PC-3 (cell line): ENCODE measurements at regions not wholly inside any gene's neighbourhood (a gene's known extent, or its start where the extent isn't known, plus 50 kb on each side); places are given as distances from the start of the nearest gene placed in this dataset.

ENCODE experiments used
- ATAC-seq: fragments of 200-7000 bp; cut with Tn5 transposase; 2 replicates; pipeline ENCODE4 v1.9.1; 2020; ENCODE audit warnings: mild to moderate bottlenecking, moderate library complexity
- BruUV-seq: library from RNA; stranded (reverse); fragments of 400-500 nt; replicated peaks from 2 replicates; lab custom pipeline; 2021; lab: Mats Ljungman, UMichigan
- CTCF ChIA-PET: fragments of 300-600 bp; sonication (Branson Sonifier 250); formaldehyde crosslinking; loops from one replicate; lab custom pipeline; 2022; ENCODE audit warnings: antibody characterized with exemption; lab: Charles Lee
- POLR2A ChIA-PET: fragments of 300-600 bp; sonication (Branson Sonifier 250); formaldehyde crosslinking; loops from one replicate; lab custom pipeline; 2022; ENCODE audit warnings: antibody characterized with exemption; ENCODE audit not compliant: unreplicated experiment; lab: Charles Lee
- DNase-seq: peaks from one replicate; pipeline ENCODE4 v3.0.0-alpha.2; 2015
- H2AFZ ChIP-seq: fragments of 300-600 bp; sonication (generic); 2 replicates; pipeline ENCODE4 v1.6.0; 2016; ENCODE audit warnings: antibody characterized with exemption, low read length
- H3F3A ChIP-seq: fragments of 300-600 bp; sonication (generic); one replicate; pipeline ENCODE4 v1.6.0; 2017; ENCODE audit warnings: antibody characterized with exemption, low read length, control low read depth, mild to moderate bottlenecking; ENCODE audit not compliant: unreplicated experiment
- H3K27ac ChIP-seq: fragments of 300-600 bp; sonication (generic); 2 replicates; pipeline ENCODE4 v1.5.1; 2016; ENCODE audit warnings: mild to moderate bottlenecking, low read length
- H3K27me3 ChIP-seq: fragments of 300-600 bp; sonication (generic); 2 replicates; pipeline ENCODE4 v1.6.1; 2016; ENCODE audit warnings: low read length, mixed read lengths
- H3K36me3 ChIP-seq: fragments of 300-600 bp; sonication (generic); 2 replicates; pipeline ENCODE4 v1.6.1; 2016; ENCODE audit warnings: low read depth, mixed run types, low read length, mixed read lengths
- H3K4me1 ChIP-seq: fragments of 300-600 bp; sonication (generic); 2 replicates; pipeline ENCODE4 v1.5.1; 2016; ENCODE audit warnings: low read length; ENCODE audit not compliant: insufficient read depth
- H3K4me2 ChIP-seq: fragments of 300-600 bp; sonication (generic); 2 replicates; pipeline ENCODE4 v1.6.0; 2016; ENCODE audit warnings: low read length
- H3K4me3 ChIP-seq: fragments of 300-600 bp; sonication (generic); 2 replicates; pipeline ENCODE4 v1.5.1; 2016; ENCODE audit warnings: mild to moderate bottlenecking, low read length, mixed read lengths
- H3K79me2 ChIP-seq: fragments of 300-600 bp; sonication (generic); 2 replicates; pipeline ENCODE4 v1.6.1; 2017; ENCODE audit warnings: low read length, mixed read lengths
- H3K9ac ChIP-seq: fragments of 300-600 bp; sonication (generic); 2 replicates; pipeline ENCODE4 v1.6.0; 2016; ENCODE audit warnings: mild to moderate bottlenecking, low read length
- H3K9me2 ChIP-seq: fragments of 300-600 bp; sonication (generic); replicated peaks from 2 replicates; pipeline ENCODE4 v1.6.1; 2016; ENCODE audit warnings: mixed run types, low read length, mixed read lengths
- H3K9me3 ChIP-seq: fragments of 300-600 bp; sonication (generic); 2 replicates; pipeline ENCODE4 v1.6.1; 2016; ENCODE audit warnings: low read length, mixed read lengths
- H4K20me1 ChIP-seq: fragments of 300-600 bp; sonication (generic); 2 replicates; pipeline ENCODE4 v1.6.1; 2016; ENCODE audit warnings: low read length, mixed read lengths
- EZH2 ChIP-seq: fragments of 300-600 bp; sonication (generic); IDR thresholded peaks from one replicate; pipeline ENCODE4 v1.6.1; 2017; ENCODE audit warnings: antibody characterized with exemption, mild to moderate bottlenecking, low read length; ENCODE audit not compliant: unreplicated experiment
- EZH2phosphoT487 ChIP-seq: fragments of 300-600 bp; sonication (generic); IDR thresholded peaks from 2 replicates; pipeline ENCODE4 v1.6.1; 2018; ENCODE audit warnings: mild to moderate bottlenecking, antibody characterized with exemption, low read length, borderline replicate concordance
- intact Hi-C: fragments of 100-400 bp; cut with micrococcal nuclease; formaldehyde crosslinking; loops from 2 replicates; pipeline ENCODE4 v1.9.0; 2023
- TF ChIP-seq, protein P1 (sequence below): fragments of 300-600 bp; sonication (generic); conservative IDR thresholded peaks from 2 replicates; pipeline ENCODE4 v1.5.1; 2017; ENCODE audit warnings: antibody characterized with exemption, low read depth, mild to moderate bottlenecking, low read length

DNA sequence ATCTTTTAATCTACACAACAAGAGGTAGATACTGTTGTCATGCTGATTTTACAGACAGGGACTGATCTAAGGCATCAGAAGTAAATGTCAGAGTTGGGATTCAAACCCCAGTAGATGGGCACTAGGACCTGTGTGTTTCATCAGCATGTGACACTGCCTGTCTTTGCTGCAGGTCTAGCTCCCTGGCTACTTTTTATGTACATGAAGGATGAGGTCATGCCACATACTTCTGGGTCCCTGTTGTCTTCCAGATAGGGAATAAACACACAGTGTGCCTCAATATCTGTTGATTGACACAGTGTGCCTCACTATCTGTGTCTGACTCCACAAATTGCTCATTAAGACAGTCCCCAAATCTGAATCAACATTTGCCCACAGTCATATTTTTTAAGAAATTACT lies 106.9 kb downstream of the TFAP2B start:
- peaks cover 6% of the 10 kb centered on the region; the same call in 1 of the 2 replicates for H3K4me1 ChIP-seq
- BruUV-seq: no TSS peak
- H2AFZ ChIP-seq: no peak overlapping the region
- H3K9me3 ChIP-seq: no peaks in the 10 kb centered on the region
- no peak overlapping the region for H3K27ac ChIP-seq
- H3K4me3 ChIP-seq: no peak overlapping the region
- H3K9me2 ChIP-seq: no peaks in the 10 kb centered on the region
- TF ChIP-seq, protein P1, sequence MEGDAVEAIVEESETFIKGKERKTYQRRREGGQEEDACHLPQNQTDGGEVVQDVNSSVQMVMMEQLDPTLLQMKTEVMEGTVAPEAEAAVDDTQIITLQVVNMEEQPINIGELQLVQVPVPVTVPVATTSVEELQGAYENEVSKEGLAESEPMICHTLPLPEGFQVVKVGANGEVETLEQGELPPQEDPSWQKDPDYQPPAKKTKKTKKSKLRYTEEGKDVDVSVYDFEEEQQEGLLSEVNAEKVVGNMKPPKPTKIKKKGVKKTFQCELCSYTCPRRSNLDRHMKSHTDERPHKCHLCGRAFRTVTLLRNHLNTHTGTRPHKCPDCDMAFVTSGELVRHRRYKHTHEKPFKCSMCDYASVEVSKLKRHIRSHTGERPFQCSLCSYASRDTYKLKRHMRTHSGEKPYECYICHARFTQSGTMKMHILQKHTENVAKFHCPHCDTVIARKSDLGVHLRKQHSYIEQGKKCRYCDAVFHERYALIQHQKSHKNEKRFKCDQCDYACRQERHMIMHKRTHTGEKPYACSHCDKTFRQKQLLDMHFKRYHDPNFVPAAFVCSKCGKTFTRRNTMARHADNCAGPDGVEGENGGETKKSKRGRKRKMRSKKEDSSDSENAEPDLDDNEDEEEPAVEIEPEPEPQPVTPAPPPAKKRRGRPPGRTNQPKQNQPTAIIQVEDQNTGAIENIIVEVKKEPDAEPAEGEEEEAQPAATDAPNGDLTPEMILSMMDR: no peak
- TF ChIP-seq EZH2phosphoT487: no peak
- TF ChIP-seq EZH2: no peak
- intact Hi-C loops: no loop called here
- H3K27me3 ChIP-seq: no peaks in the 10 kb centered on the region
- no peaks in the 10 kb centered on the region for H3K79me2 ChIP-seq
- CTCF ChIA-PET: no interaction called here
- no peaks in the 10 kb centered on the region for H4K20me1 ChIP-seq
- H3K36me3 ChIP-seq: no peaks in the 10 kb centered on the region
- ATAC-seq (no peak), DNase-seq (no peak)
- POLR2A ChIA-PET: no interaction called here
- H3K9ac ChIP-seq: no peak overlapping the region
- H3K4me2 ChIP-seq: no peak overlapping the region
- no peaks in the 10 kb centered on the region for H3F3A ChIP-seq

DNA sequence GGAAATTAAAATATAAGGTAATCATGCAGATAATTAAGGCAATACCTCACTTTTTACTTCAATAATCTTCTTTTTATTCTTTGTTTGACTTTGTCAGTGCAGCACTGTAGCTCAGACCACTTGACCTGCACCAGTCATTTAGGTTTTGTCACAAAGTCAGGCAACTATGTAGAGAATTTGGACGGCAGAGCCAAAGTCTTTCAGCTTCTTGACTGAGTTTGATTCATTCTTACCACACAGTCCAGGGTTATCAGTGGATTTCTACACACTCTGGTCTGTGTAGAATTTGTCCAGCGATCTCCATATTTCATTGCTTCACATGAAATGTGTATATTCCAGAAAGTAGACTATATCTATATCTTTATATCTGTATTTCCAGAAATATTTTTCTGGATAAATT lies 107.3 kb downstream of the TFAP2B start:
- Histone ChIP-seq H4K20me1 (no peaks in the 10 kb centered on the region), H3K4me1 (peaks cover 6% of the 10 kb centered on the region; the same call in 1 of the 2 replicates), H3K4me2 (no peak overlapping the region), H3F3A (no peaks in the 10 kb centered on the region), H3K9ac (no peak overlapping the region), H3K27ac (no peak overlapping the region), H3K9me2 (no peaks in the 10 kb centered on the region), H3K9me3 (no peaks in the 10 kb centered on the region), H3K27me3 (no peaks in the 10 kb centered on the region), H3K36me3 (no peaks in the 10 kb centered on the region), H3K79me2 (no peaks in the 10 kb centered on the region), H2AFZ (no peak overlapping the region), H3K4me3 (no peak overlapping the region)
- ChIA-PET POLR2A (no interaction called here), CTCF (no interaction called here)
- TF ChIP-seq, protein P1: no peak
- no peak for TF ChIP-seq EZH2phosphoT487
- no peak for TF ChIP-seq EZH2
- no peak for DNase-seq
- ATAC-seq: no peak
- BruUV-seq: no TSS peak
- intact Hi-C loops: no loop called here

DNA sequence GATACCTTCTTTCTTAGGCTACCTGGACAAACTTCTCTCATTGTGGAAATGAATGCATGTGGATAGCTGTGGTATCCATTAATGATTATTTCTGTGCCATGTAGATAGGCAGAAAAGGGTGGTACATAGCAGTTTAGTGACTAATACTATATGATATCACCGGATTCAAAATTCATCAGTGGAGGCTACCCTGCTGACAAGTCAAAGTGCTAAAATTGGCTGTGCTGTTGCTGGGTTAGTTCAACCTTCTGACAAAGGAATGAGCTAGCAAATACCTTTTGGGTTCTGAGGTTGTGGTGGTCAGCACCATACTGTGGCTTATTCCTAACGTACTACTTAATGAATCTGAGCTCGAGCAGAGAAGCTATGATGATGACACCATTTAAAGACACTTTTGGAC lies 109.1 kb downstream of the TFAP2B start:
- no peak overlapping the region for H2AFZ ChIP-seq
- H3K9me3 ChIP-seq: no peaks in the 10 kb centered on the region
- DNase-seq (no peak), ATAC-seq (no peak)
- no peaks in the 10 kb centered on the region for H3F3A ChIP-seq
- no peaks in the 10 kb centered on the region for H3K36me3 ChIP-seq
- intact Hi-C loops: no loop called here
- H3K9me2 ChIP-seq: no peaks in the 10 kb centered on the region
- TF ChIP-seq EZH2phosphoT487 (no peak), EZH2 (no peak)
- TF ChIP-seq, protein P1: no peak
- no peak overlapping the region for H3K4me2 ChIP-seq
- no peak overlapping the region for H3K9ac ChIP-seq
- H3K4me3 ChIP-seq: no peak overlapping the region
- ChIA-PET CTCF (no interaction called here), POLR2A (no interaction called here)
- H3K27me3 ChIP-seq: no peaks in the 10 kb centered on the region
- H3K79me2 ChIP-seq: no peaks in the 10 kb centered on the region
- H3K4me1 ChIP-seq: peaks cover 6% of the 10 kb centered on the region; the same call in 1 of the 2 replicates
- no peak overlapping the region for H3K27ac ChIP-seq
- no peaks in the 10 kb centered on the region for H4K20me1 ChIP-seq
- BruUV-seq: no TSS peak
